ENCODE measurements at regions not wholly inside any gene's neighbourhood (a gene's known extent, or its start where the extent isn't known, plus 50 kb on each side); places are given as distances from the start of the nearest gene placed in this dataset.

GRCh38 chr6:168863467-168863866, 390.2 kb downstream of the THBS2 start (continued):
- TF ChIP-seq HES2 (IDR thresholded peaks at IDR 0.05) (no peak), NPAS2 (CRISPR knock-in tag; IDR thresholded peaks at IDR 0.05; ENCODE audit: borderline replicate concordance) (no peak), MAZ (IDR thresholded peaks at IDR 0.05; ENCODE audit: borderline replicate concordance, low read depth, low read length) (no peak), TP53 (CRISPR knock-in tag; IDR thresholded peaks at IDR 0.05) (no peak), HDAC2 (IDR thresholded peaks at IDR 0.05) (no peak), EP300 (IDR thresholded peaks at IDR 0.05) (no peak), ZFP36 (IDR thresholded peaks at IDR 0.05; ENCODE audit: borderline replicate concordance, partially characterized antibody) (no peak), JUNB (IDR thresholded peaks at IDR 0.05) (no peak), ZNF302 (CRISPR knock-in tag; IDR thresholded peaks at IDR 0.05) (no peak)

- Histone ChIP-seq H3K9me3 (no peaks in the 10 kb centered on the region), H3K4me2 (no peak overlapping the region), H3K27ac (no peak overlapping the region), H3K4me3 (no peak overlapping the region), H3K4me1 (no peaks in the 10 kb centered on the region)
- TF ChIP-seq PBX3 (IDR thresholded peaks at IDR 0.05): no peak
- TF ChIP-seq HEYL (CRISPR knock-in tag; IDR thresholded peaks at IDR 0.05): no peak
- no peak for TF ChIP-seq CEBPB (IDR thresholded peaks at IDR 0.05)
- TF ChIP-seq MAX (IDR thresholded peaks at IDR 0.05): no peak
- TF ChIP-seq JUNB (IDR thresholded peaks at IDR 0.05): no peak
- TF ChIP-seq FOXS1 (CRISPR knock-in tag; IDR thresholded peaks at IDR 0.05): no peak
- no peak for TF ChIP-seq FOSB (CRISPR knock-in tag; IDR thresholded peaks at IDR 0.05)
- no peak for TF ChIP-seq CBX2 (IDR thresholded peaks at IDR 0.05; ENCODE audit: borderline replicate concordance, low read depth)
- no peak for TF ChIP-seq RNF2 (IDR thresholded peaks at IDR 0.05; ENCODE audit: borderline replicate concordance, low read depth)
- TF ChIP-seq ZFP36 (IDR thresholded peaks at IDR 0.05; ENCODE audit: borderline replicate concordance, partially characterized antibody): no peak
- no peak for TF ChIP-seq CHD2 (IDR thresholded peaks at IDR 0.05; ENCODE audit: low read length, partially characterized antibody)
- no peak for TF ChIP-seq HES2 (IDR thresholded peaks at IDR 0.05)
- no peak for TF ChIP-seq SMC3 (IDR thresholded peaks at IDR 0.05)
- TF ChIP-seq RCOR1 (IDR thresholded peaks at IDR 0.05; ENCODE audit: low read depth, low read length): no peak
- no peak for TF ChIP-seq HOXB13 (CRISPR knock-in tag; IDR thresholded peaks at IDR 0.05; ENCODE audit: low read depth)
- ChIA-PET CTCF (no interaction called here), POLR2A (no interaction called here)
- FAIRE-seq: no peak
- no peak for DNase-seq (ENCODE audit: low read depth in 1 of 2, low spot score in 1 of 2)
- ATAC-seq: no peak
- WGBS (ENCODE audit: missing lambda C conversion rate): 80% methylated on average over 10 of the region's 10 CpGs
Measured at GRCh38 chr6:168862346-168862980, 391.2 kb downstream of the THBS2 start.

- CTCF ChIA-PET: interaction anchor here (0.8 kb wide), 1 partner anchor 33 kb away, joined by 3 read pairs; no protein-coding TSS in a partner anchor
- DNase-seq (ENCODE audit: low read depth in 1 of 2, low spot score in 1 of 2): no peak
- Histone ChIP-seq H3K4me3 (no peak overlapping the region), H3K27ac (no peak overlapping the region), H3K4me2 (no peak overlapping the region), H3K9me3 (no peaks in the 10 kb centered on the region), H3K4me1 (no peaks in the 10 kb centered on the region)
- TF ChIP-seq CBX8 (IDR thresholded peaks at IDR 0.05) (no peak), REST (IDR thresholded peaks at IDR 0.05) (no peak), POLR2AphosphoS2 (conservative IDR thresholded peaks at IDR 0.05; ENCODE audit: low read length) (no peak), HOXB5 (CRISPR knock-in tag; IDR thresholded peaks at IDR 0.05) (no peak), ESRRA (IDR thresholded peaks at IDR 0.05; ENCODE audit: borderline replicate concordance, low read length) (no peak), EP300 (IDR thresholded peaks at IDR 0.05) (no peak)
- POLR2A ChIA-PET: no interaction called here
- no peak for ATAC-seq
- no peak for FAIRE-seq
- WGBS (ENCODE audit: missing lambda C conversion rate): 72% methylated on average over 24 of the region's 26 CpGs
Measured at GRCh38 chr6:168860987-168861386, 392.7 kb downstream of the THBS2 start.

All from A549 (cell line).